ENCODE measurements at regions not wholly inside any gene's neighbourhood (a gene's known extent, or its start where the extent isn't known, plus 50 kb on each side); places are given as distances from the start of the nearest gene placed in this dataset.
A peak's percentile ranks its signal among the peaks of the same experiment; 100 is the strongest.
"Not testable (repeated sequence)": the region's sequence is repeated elsewhere in the genome, so short reads cannot be mapped to it uniquely, and the experiment has no call there.

DNA sequence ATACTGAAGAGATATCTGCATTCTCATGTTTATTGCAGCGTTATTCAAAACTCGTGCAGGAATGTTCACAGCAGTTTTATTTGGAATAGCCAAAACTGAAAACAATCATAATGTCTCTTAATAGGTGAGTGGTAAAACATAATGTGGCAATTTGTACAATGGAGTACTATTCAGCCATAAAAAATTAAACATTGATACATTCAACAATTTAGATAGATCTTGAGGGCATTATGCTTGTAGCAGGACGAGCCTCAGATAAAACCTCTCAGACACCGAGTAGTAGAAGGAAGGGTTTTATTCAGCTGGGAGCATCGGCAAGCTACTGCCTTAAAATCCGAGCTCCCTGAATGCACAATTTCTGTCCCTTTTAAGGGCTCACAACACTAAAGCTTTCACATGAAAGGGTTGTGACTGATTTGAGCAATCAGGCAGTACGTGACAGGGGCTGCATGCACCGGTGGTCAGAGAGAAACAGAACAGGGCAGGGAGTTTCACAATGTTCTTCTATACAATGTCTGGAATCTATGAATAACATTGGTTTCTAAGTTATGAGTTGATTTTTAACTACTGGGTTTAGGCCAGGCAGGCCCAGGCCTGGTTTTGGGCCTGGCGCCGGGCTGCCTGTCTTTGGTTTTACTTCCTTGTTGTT is 195.3 kb upstream of the PRSS16 start:
- DNase-seq (ENCODE audit: low read depth in 2 of 2): not testable (repeated sequence)

GRCh38 chr6:27052731-27053082 is 194.8 kb upstream of the PRSS16 start:
- no peak for DNase-seq (ENCODE audit: low read depth in 2 of 2)

DNA sequence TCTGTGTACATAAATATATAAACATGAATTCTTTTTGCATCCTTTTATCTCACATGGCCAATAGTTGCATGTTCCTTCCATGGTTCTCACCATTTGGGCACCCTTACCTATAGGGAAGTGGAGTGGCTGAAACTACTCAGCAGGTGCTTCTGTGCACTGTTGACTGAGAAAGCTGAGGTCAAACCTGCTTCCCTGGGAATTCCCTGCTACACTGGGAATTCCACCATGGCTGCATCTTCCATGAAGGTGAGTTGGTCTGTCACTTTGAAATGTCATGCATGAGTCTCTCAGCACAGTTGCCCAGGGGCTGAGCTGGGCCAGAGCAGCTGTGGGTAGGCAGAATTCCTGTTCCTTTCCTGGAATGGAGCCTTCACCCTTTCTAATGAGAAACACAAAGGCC is 193.8 kb upstream of the PRSS16 start:
- DNase-seq (ENCODE audit: low read depth in 2 of 2): no peak

GRCh38 chr6:27056615-27057014 is 190.9 kb upstream of the PRSS16 start:
- no peak for DNase-seq (ENCODE audit: low read depth in 2 of 2)

GRCh38 chr6:27059621-27060425 is 187.7 kb upstream of the PRSS16 start:
- DNase-seq (ENCODE audit: low read depth in 2 of 2): no peak

GRCh38 chr6:27061235-27061993 is 186.1 kb upstream of the PRSS16 start:
- DNase-seq (ENCODE audit: low read depth in 2 of 2): no peak

GRCh38 chr6:27062755-27063154 is 184.7 kb upstream of the PRSS16 start:
- DNase-seq (ENCODE audit: low read depth in 2 of 2): no peak

DNA sequence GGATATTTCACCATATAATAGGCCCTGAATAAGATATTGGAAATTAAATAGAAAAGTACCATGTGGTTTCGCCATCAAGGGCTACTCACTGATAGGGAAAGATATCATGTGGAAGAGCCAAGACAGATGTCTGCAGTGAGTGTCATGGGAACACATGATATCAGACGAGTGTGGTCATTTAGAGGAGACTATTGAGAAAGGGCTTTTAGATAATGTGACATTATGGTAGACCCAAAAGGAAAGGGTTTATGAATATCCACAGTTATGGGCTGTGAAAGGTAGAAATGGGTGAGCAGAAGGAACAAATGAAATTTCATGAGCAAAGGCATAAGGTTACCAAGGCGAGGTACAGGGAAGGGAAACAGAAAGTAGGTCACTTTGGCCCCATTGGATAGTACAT is 182.3 kb upstream of the PRSS16 start:
- no peak for DNase-seq (ENCODE audit: low read depth in 2 of 2)

GRCh38 chr6:27066381-27066780 is 181.1 kb upstream of the PRSS16 start:
- DNase-seq (ENCODE audit: low read depth in 2 of 2): no peak

DNA sequence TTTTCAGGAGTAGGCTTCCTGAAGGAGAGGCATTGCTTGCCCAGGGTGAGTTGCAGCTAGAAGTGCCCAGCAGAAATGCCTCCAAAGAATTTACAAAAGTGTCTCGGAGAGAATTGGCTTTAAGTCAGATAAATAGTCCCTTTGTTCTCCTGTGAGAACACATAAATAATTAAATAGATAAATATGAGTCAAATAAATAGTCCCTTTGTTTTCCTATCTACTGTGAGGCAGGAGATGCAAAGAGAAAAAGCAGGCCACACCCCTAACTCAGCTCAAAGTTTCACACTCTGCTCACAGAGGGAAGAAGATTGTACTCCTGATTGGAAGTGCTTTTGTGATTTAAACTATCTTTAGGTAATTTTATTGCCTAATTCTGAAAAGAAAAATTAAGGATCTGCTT is 180.7 kb upstream of the PRSS16 start:
- no peak for DNase-seq (ENCODE audit: low read depth in 2 of 2)

- no peak for DNase-seq (ENCODE audit: low read depth in 2 of 2)
Measured at GRCh38 chr6:27073441-27073840, 174.1 kb upstream of the PRSS16 start.

DNA sequence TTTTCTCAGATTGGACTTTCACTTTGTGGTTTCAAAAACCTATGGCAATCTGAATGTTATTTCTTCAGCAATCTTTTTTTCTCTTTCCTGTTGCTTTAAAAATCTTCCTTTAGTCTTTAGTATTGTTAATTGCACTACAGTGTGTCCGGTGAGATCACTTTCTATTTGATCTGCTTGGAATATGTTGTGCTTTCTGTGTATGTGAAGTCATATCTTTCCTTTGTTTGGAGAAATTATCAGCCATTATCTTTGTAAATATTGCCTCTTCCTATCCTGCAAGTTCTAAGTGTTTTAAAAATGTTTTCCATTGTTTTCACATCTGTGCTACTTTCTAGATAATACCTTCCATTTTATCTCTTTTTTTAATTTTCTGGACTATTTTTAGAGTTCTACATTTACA is 171.4 kb upstream of the PRSS16 start:
- no peak for DNase-seq (ENCODE audit: low read depth in 2 of 2)

DNA sequence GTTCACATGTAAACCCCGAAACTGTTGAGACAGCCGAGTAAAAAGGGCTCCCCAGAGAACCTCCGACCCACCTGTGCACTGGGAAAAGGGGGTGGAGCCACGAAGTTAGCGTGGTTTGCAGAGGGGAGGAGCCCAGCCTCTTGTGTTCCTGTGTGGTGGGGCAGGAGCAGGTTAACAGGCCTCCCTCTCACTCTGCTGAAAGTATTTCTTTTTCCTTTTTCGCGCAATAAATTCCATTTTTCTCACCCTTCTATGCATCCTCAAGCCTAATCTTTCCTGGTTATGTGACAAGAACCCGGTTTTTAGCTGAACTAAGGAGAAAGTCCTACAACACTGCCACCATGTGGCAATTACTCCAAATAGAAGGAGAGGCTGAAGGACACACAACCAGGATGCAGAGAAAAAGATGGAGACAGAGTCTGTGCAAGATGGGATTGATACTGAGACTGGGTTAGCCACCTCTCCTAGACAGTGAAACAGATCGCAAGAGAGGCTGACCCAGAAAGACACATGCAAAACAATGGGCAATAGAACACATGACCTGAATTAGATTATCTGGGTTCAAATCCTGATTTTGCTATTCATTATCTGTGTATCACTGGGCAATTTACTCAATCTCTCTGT is 168.7 kb upstream of the PRSS16 start:
- DNase-seq (ENCODE audit: low read depth in 2 of 2): peak; percentile 42 to 45

DNA sequence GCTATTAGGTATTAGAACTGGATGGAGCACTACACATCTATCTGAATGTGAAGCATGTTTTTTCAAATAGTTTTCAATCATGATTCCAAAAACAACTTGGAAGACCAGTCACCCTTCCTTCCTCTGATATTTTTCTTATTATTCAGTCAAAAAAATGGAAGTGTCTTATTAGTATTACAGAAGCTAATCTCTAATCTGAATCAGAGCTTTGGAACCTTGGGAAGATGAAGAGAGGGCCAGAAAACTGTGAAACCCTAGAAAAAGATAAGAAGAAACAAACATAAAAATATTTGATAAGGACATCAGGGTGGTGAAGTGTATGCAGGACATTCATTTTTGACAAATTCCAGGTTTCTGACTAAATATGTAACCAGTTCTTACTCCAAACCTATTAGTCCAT is 166.3 kb upstream of the PRSS16 start:
- no peak for DNase-seq (ENCODE audit: low read depth in 2 of 2)

DNA sequence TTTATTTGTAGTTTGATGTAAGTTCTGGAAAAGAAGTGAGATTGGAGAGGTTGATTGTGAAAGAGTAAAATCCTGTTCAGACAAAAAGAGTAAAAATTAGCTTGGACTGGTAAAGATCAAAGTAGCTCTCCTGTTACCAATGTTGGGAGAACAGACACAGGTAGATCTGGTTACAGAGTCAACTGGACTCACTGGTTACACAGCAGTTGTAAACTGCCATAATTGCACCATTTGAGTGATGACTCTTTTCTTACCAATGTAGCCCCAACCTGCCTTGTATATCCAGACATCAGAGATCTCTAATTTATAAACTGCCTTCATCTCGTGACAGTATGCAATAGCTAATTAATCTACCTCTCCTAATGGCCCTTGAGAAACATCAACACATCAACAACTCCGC is 165.6 kb upstream of the PRSS16 start:
- DNase-seq (ENCODE audit: low read depth in 2 of 2): no peak

- DNase-seq (ENCODE audit: low read depth in 2 of 2): no peak
Measured at GRCh38 chr6:27088068-27088467, 159.4 kb upstream of the PRSS16 start.

DNA sequence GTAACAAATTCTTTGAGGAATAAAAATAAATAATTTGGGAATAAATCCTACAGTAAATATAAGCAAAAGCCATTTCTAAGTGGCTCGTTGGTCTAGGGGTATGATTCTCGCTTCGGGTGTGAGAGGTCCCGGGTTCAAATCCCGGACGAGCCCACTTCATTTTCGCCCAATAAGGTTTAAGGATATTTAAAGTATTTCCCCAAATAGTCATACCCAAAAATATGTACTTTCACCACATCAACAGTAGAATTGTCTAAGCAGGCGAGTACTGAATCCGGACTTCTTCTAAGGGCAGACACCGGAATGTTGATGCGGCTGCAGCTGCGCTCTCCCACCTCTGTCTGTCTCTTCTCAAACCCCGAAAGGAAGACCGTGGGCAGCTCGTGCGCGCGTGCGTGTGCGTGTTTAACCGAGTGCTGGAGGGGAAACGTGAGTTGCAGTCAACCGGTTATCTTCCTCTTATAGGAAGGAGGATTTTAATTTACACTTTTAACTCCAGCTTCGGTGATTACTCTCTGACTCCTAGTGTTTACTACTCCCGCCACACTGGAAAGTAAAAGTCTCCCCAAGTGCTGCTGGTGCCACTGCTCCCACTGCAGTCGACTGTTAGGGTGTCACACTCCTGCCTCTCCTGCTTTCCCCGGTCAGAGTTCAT is 155.7 kb upstream of the PRSS16 start:
- peak; percentile 81 to 84 for DNase-seq (ENCODE audit: low read depth in 2 of 2)

GRCh38 chr6:27092316-27092692 is 155.2 kb upstream of the PRSS16 start:
- DNase-seq (ENCODE audit: low read depth in 2 of 2): no peak

DNA sequence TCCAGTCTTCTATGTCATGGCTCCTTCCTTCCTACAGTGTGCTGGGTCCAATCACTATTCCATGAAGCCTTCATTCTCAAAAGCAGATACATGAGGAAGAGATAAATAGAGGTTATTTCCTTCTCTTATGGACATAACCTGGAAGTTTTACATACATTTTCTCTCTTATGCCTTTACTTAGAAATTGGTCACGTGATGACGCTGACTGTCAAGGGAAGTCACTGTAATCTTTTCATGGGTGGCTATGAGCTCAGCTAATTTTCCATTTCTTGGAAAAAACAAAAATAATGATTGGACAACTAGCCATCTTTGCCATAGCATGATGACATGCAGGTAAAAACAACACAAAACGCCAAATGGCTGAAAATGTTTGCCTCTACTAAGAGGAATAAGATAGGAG is 151.6 kb upstream of the PRSS16 start:
- no peak for DNase-seq (ENCODE audit: low read depth in 2 of 2)

- peak; percentile 29 to 30 for DNase-seq (ENCODE audit: low read depth in 2 of 2)
Measured at GRCh38 chr6:27096834-27097511, 150.5 kb upstream of the PRSS16 start.

GRCh38 chr6:27098956-27099355 is 148.5 kb upstream of the PRSS16 start:
- no peak for DNase-seq (ENCODE audit: low read depth in 2 of 2)
